Right lung (tissue), 2 donors: ENCODE measurements at regions not wholly inside any gene's neighbourhood (a gene's known extent, or its start where the extent isn't known, plus 50 kb on each side); places are given as distances from the start of the nearest gene placed in this dataset.

Experiments
- DNase-seq, 2 donors: peaks; one replicate each; pipeline ENCODE4 v3.0.0-alpha.2; 2013

GRCh38 chr7:94054130-94054529 is 50.0 kb upstream of the BET1 start:
- no peak for DNase-seq

GRCh38 chr7:94055963-94056362 is 51.8 kb upstream of the BET1 start:
- DNase-seq = no peak

GRCh38 chr7:94056796-94057207 is 52.6 kb upstream of the BET1 start:
- no peak for DNase-seq

GRCh38 chr7:94057955-94058354 is 53.8 kb upstream of the BET1 start:
- no peak for DNase-seq

GRCh38 chr7:94059746-94060145 is 55.6 kb upstream of the BET1 start:
- DNase-seq = no peak

GRCh38 chr7:94060752-94061151 is 56.6 kb upstream of the BET1 start:
- DNase-seq = no peak

- DNase-seq = no peak
These were observed 57.2 kb upstream of the BET1 start for GRCh38 chr7:94061326-94061725.

- no peak for DNase-seq
These were observed 58.2 kb upstream of the BET1 start for GRCh38 chr7:94062372-94062771.

- DNase-seq = no peak
These were observed 60.5 kb upstream of the BET1 start for GRCh38 chr7:94064541-94065191.

- DNase-seq = no peak
These were observed 62.9 kb upstream of the BET1 start for GRCh38 chr7:94067047-94067446.

- no peak for DNase-seq
These were observed 63.4 kb upstream of the BET1 start for GRCh38 chr7:94067506-94067905.

- DNase-seq = no peak
These were observed 65.1 kb upstream of the BET1 start for GRCh38 chr7:94069162-94069739.

GRCh38 chr7:94080551-94080950 is 76.4 kb upstream of the BET1 start:
- DNase-seq = no peak

- DNase-seq = no peak
These were observed 78.0 kb upstream of the BET1 start for GRCh38 chr7:94082126-94082525.

GRCh38 chr7:94087664-94088352 is 83.7 kb upstream of the BET1 start:
- peak; percentile 16 to 29 for DNase-seq

GRCh38 chr7:94088560-94088959 is 84.4 kb upstream of the BET1 start:
- DNase-seq = no peak

- DNase-seq = no peak
These were observed 85.7 kb upstream of the BET1 start for GRCh38 chr7:94089806-94090205.

- no peak for DNase-seq
These were observed 88.8 kb upstream of the BET1 start for GRCh38 chr7:94092980-94093379.

- DNase-seq = no peak
These were observed 90.1 kb upstream of the BET1 start for GRCh38 chr7:94094298-94094697.

- DNase-seq = no peak
These were observed 91.3 kb upstream of the BET1 start for GRCh38 chr7:94095316-94096009.

- DNase-seq = no peak
These were observed 95.5 kb upstream of the BET1 start for GRCh38 chr7:94099679-94100078.

- no peak for DNase-seq
These were observed 96.7 kb upstream of the BET1 start for GRCh38 chr7:94100723-94101345.
